Non-pigmented ciliary epithelial cell (primary cell): ENCODE measurements at regions not wholly inside any gene's neighbourhood (a gene's known extent, or its start where the extent isn't known, plus 50 kb on each side); places are given as distances from the start of the nearest gene placed in this dataset.
"Not testable (repeated sequence)": the region's sequence is repeated elsewhere in the genome, so short reads cannot be mapped to it uniquely, and the experiment has no call there.

Experiments
- DNase-seq: peaks from one replicate; pipeline ENCODE4 v3.0.0-alpha.2; 2010; ENCODE audit warnings: low read depth

DNA sequence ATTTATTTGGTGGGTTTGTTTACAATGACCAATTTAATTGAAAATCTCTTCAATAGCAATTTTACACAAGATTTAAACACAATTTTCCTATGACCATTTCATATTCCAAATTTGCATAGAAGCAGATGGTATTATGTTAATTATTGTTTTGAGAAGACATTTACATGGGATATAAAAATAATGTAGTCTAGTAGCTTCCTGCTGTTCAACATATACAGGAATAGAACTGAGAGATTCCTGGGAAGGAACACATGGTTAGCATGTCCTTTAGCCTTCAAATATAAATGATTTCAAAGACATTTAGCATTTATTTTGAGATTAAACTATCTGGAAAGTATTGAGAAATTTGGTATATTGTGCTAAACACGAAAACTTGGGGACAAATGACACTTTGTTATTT is 129.6 kb downstream of the KCNE4 start:
- DNase-seq, result no peak

DNA sequence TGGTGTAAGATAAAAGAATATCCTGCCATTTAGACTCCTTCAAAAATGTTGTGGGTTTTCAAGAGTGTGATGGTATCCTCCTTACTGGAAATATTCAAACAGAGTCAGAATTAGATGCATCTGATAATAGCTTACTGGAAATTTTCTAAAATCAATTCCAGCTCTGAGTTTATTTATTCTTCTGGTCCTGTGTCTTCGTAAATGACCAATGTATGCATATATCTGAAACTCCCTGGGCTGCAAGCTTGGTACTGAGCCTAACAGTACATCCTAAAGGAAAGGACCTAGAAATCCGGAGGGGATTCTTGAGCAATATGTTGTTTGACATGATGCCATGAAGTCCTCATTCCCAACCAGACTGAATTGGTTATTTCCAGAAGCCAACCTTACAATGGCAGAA is 130.4 kb downstream of the KCNE4 start:
- DNase-seq, result no peak

DNA sequence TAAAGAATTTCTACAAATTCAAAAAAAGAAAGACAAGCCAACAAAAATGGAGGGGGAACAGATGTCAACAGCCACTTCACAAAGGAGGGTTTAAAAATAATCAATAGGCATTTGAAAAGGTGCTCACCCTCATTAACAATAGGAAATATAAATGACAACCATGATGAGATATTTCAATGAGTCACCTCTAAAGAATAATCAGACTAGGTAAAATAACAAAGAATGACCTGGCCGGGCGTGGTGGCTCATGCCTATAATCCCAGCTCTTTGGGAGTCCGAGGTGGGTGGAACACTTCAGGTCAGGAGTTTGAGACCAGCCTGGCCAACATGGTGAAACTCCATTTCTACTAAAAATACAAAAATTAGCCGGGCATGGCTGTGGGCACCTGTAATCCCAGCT is 133.6 kb downstream of the KCNE4 start:
- no peak for DNase-seq

DNA sequence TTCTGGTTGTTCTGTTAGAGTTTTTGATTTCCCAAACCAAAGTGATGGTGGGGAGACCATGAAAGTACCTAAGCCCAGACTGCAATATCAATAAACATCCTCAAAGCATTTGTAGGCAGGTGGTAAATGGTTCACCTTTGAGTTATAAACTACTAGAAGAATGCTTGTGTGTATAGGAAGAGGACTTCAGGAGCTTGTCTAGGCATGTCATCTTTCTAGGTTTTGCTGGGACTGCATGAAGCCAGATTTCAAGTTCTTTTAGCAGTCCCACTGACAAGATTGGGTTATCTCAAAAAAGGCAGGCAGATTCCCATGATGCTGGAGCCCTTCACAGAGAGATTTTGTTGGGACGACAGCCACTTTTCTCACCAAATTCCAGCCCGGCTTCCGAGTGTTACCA is 135.3 kb downstream of the KCNE4 start:
- no peak for DNase-seq

DNA sequence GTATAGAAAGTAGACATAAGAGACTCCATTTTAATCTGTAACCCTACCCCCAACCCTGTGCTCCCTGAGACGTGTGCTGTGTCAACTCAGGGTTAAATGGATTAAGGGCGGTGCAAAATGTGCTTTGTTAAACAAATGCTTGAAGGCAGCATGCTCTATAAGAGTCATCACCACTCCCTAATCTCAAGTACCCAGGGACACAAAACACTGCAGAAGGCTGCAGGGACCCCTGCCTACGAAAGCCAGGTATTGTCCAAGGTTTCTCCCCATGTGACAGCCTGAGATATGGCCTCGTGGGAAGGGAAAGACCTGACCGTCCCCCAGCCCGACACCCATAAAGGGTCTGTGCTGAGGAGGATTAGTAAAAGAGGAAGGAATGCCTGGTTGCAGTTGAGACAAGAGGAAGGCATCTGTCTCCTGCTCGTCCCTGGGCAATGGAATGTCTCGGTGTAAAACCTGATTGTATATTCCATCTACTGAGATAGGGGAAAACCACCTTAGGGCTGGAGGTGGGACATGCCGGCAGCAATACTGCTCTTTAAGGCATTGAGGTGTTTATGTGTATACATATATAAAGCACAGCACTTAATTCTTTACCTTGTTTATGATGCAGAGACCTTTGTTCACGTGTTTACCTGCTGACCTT is 138.7 kb downstream of the KCNE4 start:
- DNase-seq, result not testable (repeated sequence)

DNA sequence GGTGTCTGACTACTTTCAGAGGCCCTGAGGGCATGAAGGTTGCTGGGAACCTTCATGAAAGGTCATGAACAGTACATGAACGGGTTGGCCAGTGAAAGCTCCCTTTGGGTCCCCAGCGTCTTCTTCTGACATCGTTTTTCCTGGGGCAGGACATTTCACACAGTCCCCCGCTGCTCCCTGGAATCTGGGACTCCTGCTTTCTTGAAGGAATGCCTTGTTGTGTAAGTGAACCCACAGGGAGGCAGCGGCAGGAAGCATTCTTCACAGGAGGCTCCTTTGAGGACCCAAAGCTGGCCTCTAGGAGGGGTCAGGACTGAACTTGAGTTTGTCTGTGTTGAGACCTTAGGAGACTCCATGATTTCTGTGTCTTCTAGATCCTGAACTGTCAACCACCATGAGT is 144.3 kb downstream of the KCNE4 start:
- DNase-seq, result no peak

DNA sequence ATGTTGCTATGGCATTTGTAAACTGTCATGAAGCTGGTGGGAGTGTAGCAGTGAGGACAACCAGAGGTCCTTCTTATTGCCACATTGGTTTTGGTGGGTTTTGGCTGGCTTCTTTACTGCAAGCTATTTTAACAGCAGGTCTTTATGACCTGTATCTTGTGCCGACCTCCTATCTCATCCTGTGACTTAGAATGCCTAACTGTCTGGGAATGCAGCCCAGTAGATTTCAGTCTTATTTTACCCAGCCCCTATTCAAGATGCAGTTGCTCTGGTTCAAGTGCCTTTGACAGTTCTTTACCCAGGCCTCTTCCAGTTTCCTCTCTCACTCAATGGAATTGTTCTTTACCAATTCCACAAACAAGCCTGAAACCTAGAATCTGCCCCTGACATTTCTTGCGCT is 145.1 kb downstream of the KCNE4 start:
- DNase-seq, result peak; percentile 4

DNA sequence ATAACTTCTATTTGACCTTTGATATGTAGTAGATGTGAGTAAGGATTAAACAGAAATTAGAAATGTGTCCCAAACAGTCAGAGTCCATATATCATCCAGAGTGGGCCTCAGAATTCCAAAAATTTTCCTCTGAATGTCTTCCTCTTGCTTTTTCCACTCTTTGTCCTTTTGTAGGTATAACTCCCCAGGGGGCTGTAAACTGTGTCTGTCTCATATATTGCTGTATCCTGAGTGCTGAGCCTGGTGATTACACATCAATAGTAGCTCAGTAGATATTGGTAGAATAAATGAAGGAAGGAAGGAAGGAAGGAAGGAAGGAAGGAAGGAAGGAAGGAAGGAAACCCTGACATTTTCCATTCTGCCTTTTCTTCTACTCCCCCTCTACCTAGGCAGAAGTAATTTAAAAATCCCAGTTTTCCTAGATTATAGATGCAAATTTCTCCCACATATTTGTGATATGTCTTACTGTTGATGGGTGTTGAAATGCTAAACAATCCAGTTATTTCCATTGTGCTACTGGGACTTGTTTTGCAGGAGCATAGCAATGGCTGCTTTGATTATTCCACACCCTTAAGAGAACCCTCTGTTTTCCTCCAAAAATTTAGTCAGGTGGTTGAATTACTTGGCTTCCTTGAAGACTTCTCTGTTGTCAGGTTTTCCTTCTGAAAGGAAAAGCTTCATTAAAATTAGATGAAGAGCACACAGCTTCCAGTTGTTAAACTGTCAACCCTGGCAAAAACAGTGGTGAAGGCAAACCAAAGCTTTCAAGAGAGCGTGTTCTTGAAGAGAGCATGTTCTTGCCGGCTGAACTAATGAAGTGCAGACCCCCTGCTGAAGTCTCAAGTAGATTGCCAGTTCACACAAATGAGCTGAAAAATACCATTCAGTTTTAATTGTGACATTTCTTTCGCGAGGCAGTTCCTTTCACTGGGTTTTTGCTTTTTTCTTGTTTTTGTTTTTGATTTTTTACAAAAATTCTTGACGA is 147.8 kb downstream of the KCNE4 start:
- DNase-seq, result no peak

DNA sequence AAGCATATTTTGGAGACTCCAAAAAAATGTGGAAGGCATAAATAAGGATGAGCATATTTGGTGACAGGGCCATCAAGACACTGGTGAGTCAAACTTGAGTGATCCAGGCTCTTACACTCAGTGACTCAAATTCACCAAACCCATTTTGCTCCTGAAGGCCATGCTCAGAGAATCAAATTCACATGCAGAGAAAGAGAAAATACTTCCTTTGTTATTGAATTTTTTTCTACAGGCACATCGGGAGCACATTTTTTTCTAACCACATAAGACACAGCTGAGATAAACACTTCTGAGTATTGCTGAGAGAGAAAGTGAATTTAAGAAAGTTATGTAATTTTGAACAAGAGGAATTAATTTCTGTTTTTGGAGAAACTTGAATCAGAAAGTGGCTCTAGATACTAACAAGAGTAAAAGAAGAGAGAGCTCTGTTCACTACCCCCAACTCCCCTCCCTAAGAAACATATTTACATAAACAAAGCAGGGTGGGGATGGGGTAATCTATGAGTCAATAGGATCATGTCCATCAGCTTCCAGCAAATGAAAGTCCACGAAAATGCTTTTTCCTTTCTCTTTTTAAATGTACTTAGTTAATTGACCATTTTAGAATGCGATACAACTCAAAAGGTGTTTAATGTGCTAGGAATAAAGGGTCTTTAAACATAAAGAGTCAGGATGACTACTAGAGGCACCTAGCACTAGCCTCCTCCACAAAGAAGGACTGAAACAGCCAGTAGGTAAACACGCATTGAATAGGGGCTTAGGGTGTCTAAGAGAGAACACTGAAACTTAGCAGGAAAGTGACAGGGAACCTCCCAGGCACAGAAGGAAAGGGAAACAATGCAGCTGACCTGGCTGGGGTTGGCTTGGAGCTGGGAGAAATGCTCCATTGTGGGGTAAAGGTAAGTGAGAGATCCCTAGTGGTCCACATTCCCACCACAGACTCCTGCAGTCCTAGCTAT is 152.3 kb downstream of the KCNE4 start:
- DNase-seq, result no peak

DNA sequence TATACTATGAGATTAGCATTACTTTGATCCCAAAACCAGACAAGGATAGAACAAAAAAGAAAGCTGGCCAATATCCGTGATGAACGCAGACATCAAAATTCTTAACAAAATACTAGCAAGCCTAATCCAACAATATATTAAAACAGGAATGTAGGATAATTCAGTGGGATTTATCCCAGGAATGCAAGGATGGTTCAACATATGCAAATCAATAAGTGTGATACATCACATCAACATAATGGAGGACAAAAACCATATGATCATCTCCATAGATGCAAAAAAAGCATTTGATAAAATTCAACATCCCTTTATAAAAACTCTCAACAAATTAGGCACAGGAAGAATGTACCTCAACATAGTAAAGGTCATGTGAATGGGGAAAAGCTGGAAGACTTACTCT is 158.5 kb downstream of the KCNE4 start:
- DNase-seq, result no peak

DNA sequence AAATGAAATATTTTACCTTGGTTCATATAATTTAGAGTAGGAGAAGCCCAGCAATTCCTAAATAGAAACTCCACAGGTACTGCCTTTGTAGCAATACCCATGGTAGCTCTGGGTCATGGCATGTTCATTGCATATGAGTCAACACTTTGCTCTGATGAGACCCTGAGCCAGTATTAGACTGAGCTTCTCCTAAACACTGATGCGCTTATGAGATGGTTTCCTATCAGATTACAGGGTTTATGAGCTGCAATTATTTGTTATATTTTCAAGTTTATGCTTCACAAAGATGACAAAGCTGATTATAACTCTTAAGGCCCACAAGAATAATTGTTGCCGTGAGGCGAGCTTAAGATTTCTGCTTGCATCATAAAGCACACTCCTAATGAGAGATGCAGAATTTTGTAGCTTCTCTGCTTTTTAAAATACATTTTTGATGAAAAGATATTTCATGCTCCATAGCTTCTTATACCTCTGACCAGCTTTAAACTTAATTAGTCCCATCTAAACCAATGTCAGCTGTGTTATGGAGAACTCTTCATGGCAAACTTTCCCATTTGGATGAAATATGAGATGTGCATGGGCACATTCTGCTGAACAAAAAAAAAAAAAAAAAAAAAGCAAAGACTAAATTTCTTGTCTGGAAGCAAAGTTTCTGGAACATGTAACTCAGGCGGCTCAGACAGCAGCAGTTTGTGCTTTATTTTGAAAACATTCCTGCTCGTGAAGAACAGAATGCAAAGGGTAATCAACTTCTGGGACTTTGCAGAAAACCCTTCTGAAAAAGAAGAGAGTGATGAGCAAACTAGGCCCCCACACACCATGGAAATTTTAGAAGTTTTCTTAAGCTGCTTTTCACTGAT is 162.6 kb downstream of the KCNE4 start:
- no peak for DNase-seq

DNA sequence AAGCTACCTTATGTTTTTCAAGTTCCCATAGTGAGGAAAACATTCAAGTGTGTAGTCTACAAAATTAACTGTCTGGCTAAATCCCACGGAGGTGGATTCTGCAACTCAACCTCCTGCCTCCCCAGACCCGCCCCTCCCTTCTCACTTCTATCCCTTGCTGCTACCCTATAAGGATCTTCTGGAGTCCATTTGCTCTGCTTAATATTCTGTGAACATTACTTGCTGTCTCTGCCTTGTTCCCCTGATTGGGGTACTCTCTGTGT is 163.2 kb downstream of the KCNE4 start:
- no peak for DNase-seq

DNA sequence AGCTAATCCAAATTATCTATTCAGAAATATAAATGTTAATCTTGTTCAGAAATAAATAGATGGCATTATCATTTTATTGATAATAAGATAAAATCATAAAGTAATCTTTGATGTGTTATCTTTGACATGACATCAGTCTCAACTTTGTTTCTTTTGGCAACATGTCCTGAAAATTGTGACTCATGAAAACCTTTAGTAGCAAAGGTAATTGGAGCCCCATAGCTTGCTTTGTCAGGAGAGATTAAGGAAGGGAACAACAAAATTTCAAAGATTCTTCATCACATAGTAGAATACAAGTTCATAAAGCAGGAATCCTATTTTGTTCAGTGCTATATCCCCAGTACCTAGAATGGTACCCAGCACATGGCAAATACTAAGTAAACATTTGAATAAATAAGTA is 165.4 kb downstream of the KCNE4 start:
- DNase-seq, result no peak

DNA sequence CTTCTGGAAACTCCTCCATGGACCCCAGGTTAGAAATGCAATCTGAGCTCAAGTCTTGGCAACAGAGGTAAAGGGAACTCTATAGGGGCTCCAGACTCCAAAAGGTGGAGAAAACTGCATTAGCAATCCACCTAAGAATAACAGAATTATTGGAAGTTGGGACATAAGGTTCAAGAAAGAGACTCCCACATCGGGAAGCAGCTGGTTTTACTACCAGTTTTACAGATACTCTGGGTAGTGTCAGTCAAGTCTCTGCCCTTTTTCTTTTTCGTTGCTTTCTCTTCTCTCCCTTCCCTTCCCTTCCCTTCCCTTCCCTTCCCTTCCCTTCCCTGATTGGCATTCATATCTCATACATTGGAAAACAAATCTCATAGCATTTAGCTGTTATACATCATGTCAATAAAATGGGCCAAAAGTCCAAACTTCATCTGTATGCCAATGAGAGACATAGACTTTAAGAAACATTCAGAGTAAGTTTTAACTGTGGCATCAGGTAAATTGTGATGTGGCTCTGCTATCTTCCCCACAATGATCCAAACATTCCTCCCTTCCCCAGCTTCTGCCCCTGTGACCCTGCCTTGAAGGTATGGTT is 166.7 kb downstream of the KCNE4 start:
- no peak for DNase-seq

DNA sequence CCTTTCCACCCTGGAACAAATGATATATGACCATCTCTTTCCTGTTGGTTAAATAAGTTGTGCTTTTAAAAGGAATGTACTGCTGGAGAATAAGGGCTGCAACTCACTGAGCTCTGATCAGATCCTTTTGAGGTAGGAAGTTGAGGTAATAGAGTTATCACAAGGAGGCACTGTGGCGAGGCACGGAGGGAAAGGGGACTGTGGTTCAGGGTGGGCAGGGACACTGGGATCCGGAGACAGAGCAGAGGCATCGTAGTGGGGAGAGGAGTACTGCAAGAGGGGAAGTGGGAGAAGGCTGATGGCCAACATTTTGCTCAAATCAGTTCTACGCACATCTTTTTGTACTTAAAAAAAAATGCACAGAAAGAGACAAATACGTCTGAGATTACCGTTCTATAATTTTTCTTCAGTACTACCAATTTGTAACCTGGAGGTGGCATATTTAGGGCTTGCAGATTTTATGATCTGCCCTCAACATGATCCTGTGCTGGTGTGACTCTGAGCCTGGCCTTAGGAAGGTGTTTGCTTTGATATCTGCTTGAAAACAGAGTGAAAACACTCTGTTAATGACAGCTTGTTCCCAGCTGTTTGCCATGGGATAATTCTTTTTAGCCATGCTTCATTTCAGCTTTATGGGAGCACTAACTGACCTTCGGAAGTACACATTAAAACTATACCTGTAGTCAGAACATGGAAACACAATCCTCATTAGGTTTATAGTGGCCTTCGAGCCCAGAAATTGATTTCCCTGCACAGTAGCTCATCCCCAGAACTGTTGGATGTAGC is 168.1 kb downstream of the KCNE4 start:
- no peak for DNase-seq

DNA sequence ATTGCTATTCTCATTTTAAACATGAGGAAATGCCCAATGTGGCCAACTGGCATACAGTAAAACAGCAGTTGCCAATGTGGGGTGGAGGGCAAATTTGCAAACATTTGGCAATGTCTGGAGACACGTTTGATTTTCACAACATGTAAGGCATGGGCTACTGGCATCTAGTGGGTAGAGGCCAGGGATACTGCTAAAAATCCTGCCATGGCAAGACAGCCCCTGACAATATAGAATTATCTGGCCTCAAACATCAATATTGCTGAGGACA is 168.6 kb downstream of the KCNE4 start:
- no peak for DNase-seq

DNA sequence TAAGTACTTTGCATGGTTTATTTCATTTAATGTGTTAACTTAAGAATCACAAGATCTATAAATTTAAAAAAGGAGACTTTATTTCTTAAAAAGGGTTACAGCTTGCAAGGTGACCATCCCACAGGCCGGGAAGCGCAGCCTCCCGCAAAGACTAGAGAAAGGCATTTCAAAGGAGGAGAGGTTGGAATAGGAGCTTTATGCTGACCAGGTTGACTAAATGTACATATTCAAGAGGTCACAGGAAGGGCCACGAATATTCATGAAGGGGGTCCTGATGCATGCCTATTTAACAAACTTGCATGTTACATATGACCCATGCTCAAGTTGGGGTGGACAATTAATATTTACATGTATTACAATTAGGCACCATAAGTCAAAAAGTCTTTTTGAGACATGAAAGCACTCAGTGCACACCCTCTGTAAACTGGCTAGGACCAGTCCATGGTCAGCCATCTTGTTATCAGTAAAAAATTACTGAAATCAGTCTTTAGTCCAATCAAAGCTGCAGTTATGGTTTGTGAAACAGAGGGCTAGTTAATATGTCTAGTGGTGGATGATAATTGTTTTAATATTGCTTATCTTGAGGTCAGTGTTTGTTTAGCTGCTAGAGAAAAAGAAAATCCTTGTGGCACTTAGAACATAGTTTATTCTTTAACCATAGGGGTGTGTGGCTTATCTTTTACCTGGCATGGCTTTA is 169.3 kb downstream of the KCNE4 start:
- no peak for DNase-seq

DNA sequence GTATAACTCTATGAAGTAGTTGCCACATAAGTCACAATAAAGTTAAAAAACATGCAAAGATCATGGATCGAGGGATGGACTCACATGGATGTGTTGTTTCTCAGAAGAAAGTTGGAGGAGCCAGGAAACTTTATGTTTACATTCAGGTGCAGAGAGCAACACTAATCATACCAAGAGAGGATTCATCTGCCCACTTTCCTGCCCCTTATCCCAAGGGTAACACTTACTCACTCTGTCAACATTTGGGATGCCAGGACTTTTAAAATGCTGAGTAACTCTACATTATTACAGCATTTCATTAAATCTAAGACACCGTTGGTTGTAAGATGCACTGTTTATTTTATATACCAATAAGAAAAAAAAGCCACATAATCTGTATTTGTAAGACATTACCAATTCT is 170.4 kb downstream of the KCNE4 start:
- DNase-seq, result no peak

DNA sequence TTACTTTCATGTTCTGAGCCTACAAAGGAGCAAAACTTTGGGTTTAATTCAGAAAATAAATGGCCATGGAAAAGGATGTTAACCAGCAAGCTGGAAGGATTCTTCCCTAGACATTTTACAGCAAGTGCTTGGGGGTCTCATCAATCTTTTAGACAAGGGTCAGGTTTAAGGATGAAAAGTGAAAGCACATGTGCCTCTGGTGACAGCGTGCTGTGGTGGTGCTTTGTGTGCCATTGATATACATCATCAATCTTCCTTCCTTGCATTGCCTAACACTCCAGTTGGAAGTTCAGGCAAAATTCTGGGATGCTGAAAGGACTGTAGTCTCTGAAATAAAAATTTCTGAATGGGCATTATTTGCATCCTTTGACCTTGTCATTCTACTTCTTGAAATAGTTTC is 171.2 kb downstream of the KCNE4 start:
- no peak for DNase-seq

DNA sequence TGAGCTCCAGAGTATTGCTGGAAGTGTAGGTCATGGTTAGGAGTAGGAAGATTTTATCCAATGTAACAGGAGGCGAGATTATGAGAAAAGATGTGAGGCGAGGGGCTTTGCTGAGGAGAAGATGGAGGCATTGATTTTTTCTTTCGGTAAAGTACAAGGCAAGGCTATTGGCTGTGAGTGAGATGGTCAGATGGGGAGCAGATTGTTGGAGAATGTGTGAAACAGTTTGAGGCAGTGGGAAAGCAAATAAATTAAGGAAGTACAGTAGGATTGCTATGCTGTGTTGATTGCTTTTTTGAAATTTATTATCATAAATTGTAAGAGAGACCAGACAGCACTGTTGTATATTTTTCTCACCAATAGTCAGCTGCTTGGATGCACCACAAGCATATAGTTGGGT is 173.3 kb downstream of the KCNE4 start:
- DNase-seq, result no peak
